BLaER1 treated with 17β-estradiol and CSF1 and Interleukin-3, amounts not matched to agents 10 nM and 100 nM (cell line): ENCODE measurements at regions not wholly inside any gene's neighbourhood (a gene's known extent, or its start where the extent isn't known, plus 50 kb on each side); places are given as distances from the start of the nearest gene placed in this dataset.

Source experiments
- H3K27ac ChIP-seq, 11 experiments: shearing (Covaris generic); formaldehyde crosslinking; 2 replicates each; pipeline ENCODE4 v1.8.1; 2022
- H3K27me3 ChIP-seq, 11 experiments: shearing (Covaris generic); formaldehyde crosslinking; 2 replicates each; pipeline ENCODE4 v1.8.1; 2022
- H3K36me3 ChIP-seq, 11 experiments: shearing (Covaris generic); formaldehyde crosslinking; 2 replicates each; pipeline ENCODE4 v1.8.1; 2022
- H3K4me1 ChIP-seq, 10 experiments: shearing (Covaris generic); formaldehyde crosslinking; 2 replicates each; pipeline ENCODE4 v1.8.1; 2022
- H3K4me2 ChIP-seq, 11 experiments: shearing (Covaris generic); formaldehyde crosslinking; 2 replicates each; pipeline ENCODE4 v1.8.1; 2022
- H3K4me3 ChIP-seq, 10 experiments: shearing (Covaris generic); formaldehyde crosslinking; 2 replicates each; pipeline ENCODE4 v1.8.1; 2022
- H3K9ac ChIP-seq, 11 experiments: shearing (Covaris generic); formaldehyde crosslinking; 2 replicates each; pipeline ENCODE4 v1.8.1; 2022
- H3K9me3 ChIP-seq, 11 experiments: shearing (Covaris generic); formaldehyde crosslinking; replicated peaks in 1 of 11; 2 replicates each; pipeline ENCODE4 v1.8.1; 2022
- H4K20me1 ChIP-seq, 11 experiments: shearing (Covaris generic); formaldehyde crosslinking; 2 replicates each; pipeline ENCODE4 v1.8.1; 2022
- Cebpa-rat ChIP-seq, 11 experiments: shearing (Covaris generic); IDR thresholded peaks; 2 replicates each; pipeline ENCODE4 v1.8.1; 2022

GRCh38 chr6:137768935-137769334 is 98.1 kb upstream of the TNFAIP3 start:
- TF ChIP-seq Cebpa-rat (IDR thresholded peaks at IDR 0.05), result peak in 2 of 11 experiments; percentile 16 to 48; a peak in 2 of 22 replicates
- H3K4me2 ChIP-seq, result peak overlapping the region in 5 of 11 experiments; percentile 8 to 68 (median 62); a peak in 9 of 22 replicates
- H3K4me3 ChIP-seq, result no peak overlapping the region
- peak overlapping the region in 3 of 11 experiments; percentile 39 to 69 (median 56); a peak in 4 of 22 replicates for H3K27ac ChIP-seq
- no peaks in the 10 kb centered on the region for H3K36me3 ChIP-seq
- peaks cover 0 to 22% (median 4%) of the 10 kb centered on the region in 11 experiments; a peak in 9 of 22 replicates for H3K9me3 ChIP-seq
- no peaks in the 10 kb centered on the region for H4K20me1 ChIP-seq
- no peaks in the 10 kb centered on the region for H3K27me3 ChIP-seq
- peaks cover 0 to 34% (median 12%) of the 10 kb centered on the region in 10 experiments; a peak in 13 of 20 replicates for H3K4me1 ChIP-seq
- no peak overlapping the region for H3K9ac ChIP-seq

GRCh38 chr6:137769797-137770362 is 97.2 kb upstream of the TNFAIP3 start:
- Histone ChIP-seq H3K27ac (no peak overlapping the region), H3K4me3 (no peak overlapping the region), H3K9me3 (peaks cover 0 to 22% (median 4%) of the 10 kb centered on the region in 11 experiments; a peak in 9 of 22 replicates), H3K4me1 (peaks cover 0 to 43% (median 12%) of the 10 kb centered on the region in 10 experiments; a peak in 13 of 20 replicates), H4K20me1 (no peaks in the 10 kb centered on the region), H3K36me3 (no peaks in the 10 kb centered on the region), H3K4me2 (peak overlapping the region in 1 of 11 experiments; percentile 6; a peak in 2 of 22 replicates), H3K9ac (no peak overlapping the region), H3K27me3 (no peaks in the 10 kb centered on the region)
- no peak for TF ChIP-seq Cebpa-rat (IDR thresholded peaks at IDR 0.05)

DNA sequence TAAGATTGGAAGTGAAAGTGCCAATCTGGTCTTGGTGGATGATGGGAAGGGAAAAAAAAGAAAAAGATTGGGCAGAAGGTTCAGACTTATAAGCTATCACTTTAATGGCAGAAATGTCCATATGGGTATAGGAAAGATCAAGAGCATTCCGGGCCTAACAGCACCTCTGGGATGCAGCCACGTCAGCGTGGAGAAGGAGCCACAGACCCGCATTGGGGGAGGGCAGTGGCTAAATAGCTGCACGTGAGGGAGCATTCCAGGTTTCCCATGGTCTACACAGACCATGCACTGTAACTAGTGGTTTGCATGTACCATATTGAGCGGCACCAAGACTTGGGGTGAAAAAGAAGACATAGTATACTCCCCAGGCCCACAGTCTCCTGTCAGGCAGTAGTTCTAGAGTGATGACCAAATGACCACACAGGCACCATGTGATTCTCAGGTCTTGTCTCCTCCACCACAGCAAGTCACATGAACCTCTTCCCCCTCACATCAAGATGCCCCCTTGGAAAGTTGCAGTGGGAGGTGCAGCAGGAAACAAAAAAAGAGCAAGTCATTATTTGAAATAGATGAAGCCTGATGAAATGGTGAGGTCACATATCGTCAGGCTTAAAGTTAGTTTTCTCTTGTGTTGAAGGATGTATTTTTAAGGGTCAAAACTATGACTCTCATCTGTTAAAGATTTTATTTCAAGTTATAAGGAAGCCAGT is 94.4 kb upstream of the TNFAIP3 start:
- peaks cover 0 to 22% (median 4%) of the 10 kb centered on the region in 11 experiments; a peak in 9 of 22 replicates for H3K9me3 ChIP-seq
- H3K4me2 ChIP-seq, result no peak overlapping the region
- H3K9ac ChIP-seq, result no peak overlapping the region
- peaks cover 0 to 46% (median 12%) of the 10 kb centered on the region in 10 experiments; a peak in 13 of 20 replicates for H3K4me1 ChIP-seq
- peak overlapping the region in 1 of 11 experiments; percentile 49; a peak in 1 of 22 replicates for H3K27ac ChIP-seq
- H3K27me3 ChIP-seq, result no peaks in the 10 kb centered on the region
- H3K4me3 ChIP-seq, result no peak overlapping the region
- TF ChIP-seq Cebpa-rat (IDR thresholded peaks at IDR 0.05), result no peak
- no peaks in the 10 kb centered on the region for H4K20me1 ChIP-seq
- no peaks in the 10 kb centered on the region for H3K36me3 ChIP-seq

GRCh38 chr6:137775227-137775626 is 91.8 kb upstream of the TNFAIP3 start:
- Histone ChIP-seq H3K4me3 (no peak overlapping the region), H3K4me1 (peaks cover 0 to 28% (median 0%) of the 10 kb centered on the region in 10 experiments; a peak in 5 of 20 replicates), H3K9me3 (peaks cover 0 to 17% (median 0%) of the 10 kb centered on the region in 11 experiments; a peak in 8 of 22 replicates), H3K9ac (no peak overlapping the region), H3K4me2 (peak overlapping the region in 2 of 11 experiments; percentile 51 to 57; a peak in 5 of 22 replicates), H4K20me1 (no peaks in the 10 kb centered on the region), H3K27ac (peak overlapping the region in 2 of 11 experiments; percentile 36 to 47; a peak in 3 of 22 replicates), H3K36me3 (no peaks in the 10 kb centered on the region), H3K27me3 (no peaks in the 10 kb centered on the region)
- TF ChIP-seq Cebpa-rat (IDR thresholded peaks at IDR 0.05), result no peak

GRCh38 chr6:137775720-137776119 is 91.3 kb upstream of the TNFAIP3 start:
- H3K27me3 ChIP-seq, result no peaks in the 10 kb centered on the region
- no peak overlapping the region for H3K27ac ChIP-seq
- no peaks in the 10 kb centered on the region for H3K36me3 ChIP-seq
- no peak overlapping the region for H3K9ac ChIP-seq
- peaks cover 0 to 14% (median 0%) of the 10 kb centered on the region in 11 experiments; a peak in 6 of 22 replicates for H3K9me3 ChIP-seq
- H3K4me1 ChIP-seq, result peaks cover 0 to 28% (median 0%) of the 10 kb centered on the region in 10 experiments; a peak in 5 of 20 replicates
- no peaks in the 10 kb centered on the region for H4K20me1 ChIP-seq
- H3K4me2 ChIP-seq, result peak overlapping the region in 2 of 11 experiments; percentile 51 to 57; a peak in 5 of 22 replicates
- H3K4me3 ChIP-seq, result no peak overlapping the region
- no peak for TF ChIP-seq Cebpa-rat (IDR thresholded peaks at IDR 0.05)

GRCh38 chr6:137776256-137776655 is 90.8 kb upstream of the TNFAIP3 start:
- H3K27ac ChIP-seq, result no peak overlapping the region
- no peak overlapping the region for H3K4me3 ChIP-seq
- H3K27me3 ChIP-seq, result no peaks in the 10 kb centered on the region
- H3K36me3 ChIP-seq, result no peaks in the 10 kb centered on the region
- no peak overlapping the region for H3K4me2 ChIP-seq
- no peak for TF ChIP-seq Cebpa-rat (IDR thresholded peaks at IDR 0.05)
- H3K4me1 ChIP-seq, result peaks cover 0 to 28% (median 0%) of the 10 kb centered on the region in 10 experiments; a peak in 5 of 20 replicates
- H3K9me3 ChIP-seq, result peaks cover 0 to 14% (median 0%) of the 10 kb centered on the region in 11 experiments; a peak in 5 of 22 replicates
- H4K20me1 ChIP-seq, result no peaks in the 10 kb centered on the region
- no peak overlapping the region for H3K9ac ChIP-seq

GRCh38 chr6:137776786-137777686 is 90.0 kb upstream of the TNFAIP3 start:
- no peaks in the 10 kb centered on the region for H3K36me3 ChIP-seq
- H4K20me1 ChIP-seq, result no peaks in the 10 kb centered on the region
- no peak overlapping the region for H3K9ac ChIP-seq
- H3K27me3 ChIP-seq, result no peaks in the 10 kb centered on the region
- H3K4me3 ChIP-seq, result no peak overlapping the region
- no peak overlapping the region for H3K4me2 ChIP-seq
- H3K27ac ChIP-seq, result no peak overlapping the region
- peaks cover 0 to 14% (median 0%) of the 10 kb centered on the region in 11 experiments; a peak in 5 of 22 replicates for H3K9me3 ChIP-seq
- no peak for TF ChIP-seq Cebpa-rat (IDR thresholded peaks at IDR 0.05)
- peaks cover 0 to 28% (median 0%) of the 10 kb centered on the region in 10 experiments; a peak in 5 of 20 replicates for H3K4me1 ChIP-seq

DNA sequence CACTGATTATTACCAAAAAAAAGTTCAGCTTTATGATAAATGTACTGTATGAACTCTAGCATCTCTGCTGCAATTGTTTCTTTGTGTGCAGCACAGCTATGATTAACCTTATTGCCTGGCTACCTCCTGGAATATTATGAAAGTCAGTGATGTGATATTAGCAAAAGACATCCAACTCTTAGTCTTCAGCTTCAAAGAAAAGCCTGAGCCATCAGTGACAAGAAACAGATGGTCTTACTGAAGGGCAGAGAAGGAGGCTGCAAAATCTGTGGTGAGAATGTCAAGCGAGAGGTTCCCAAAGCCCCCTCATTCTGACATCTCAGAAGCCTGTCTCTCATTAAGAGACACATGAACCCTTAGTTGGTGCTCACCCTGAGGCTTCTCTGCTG is 89.4 kb upstream of the TNFAIP3 start:
- Histone ChIP-seq H3K9ac (no peak overlapping the region), H3K27ac (no peak overlapping the region), H3K4me1 (peaks cover 0 to 31% (median 0%) of the 10 kb centered on the region in 10 experiments; a peak in 5 of 20 replicates), H3K9me3 (peaks cover 0 to 10% (median 0%) of the 10 kb centered on the region in 11 experiments; a peak in 2 of 22 replicates), H3K4me2 (no peak overlapping the region), H3K4me3 (no peak overlapping the region), H3K27me3 (no peaks in the 10 kb centered on the region), H3K36me3 (no peaks in the 10 kb centered on the region), H4K20me1 (no peaks in the 10 kb centered on the region)
- no peak for TF ChIP-seq Cebpa-rat (IDR thresholded peaks at IDR 0.05)
